Endothelial cell (in vitro differentiated cells): ENCODE measurements at regions not wholly inside any gene's neighbourhood (a gene's known extent, or its start where the extent isn't known, plus 50 kb on each side); places are given as distances from the start of the nearest gene placed in this dataset.

Experiments
- DNase-seq: peaks from one replicate; pipeline ENCODE4 v3.0.0; 2021; ENCODE audit warnings: low spot score
- H3K27ac Mint-ChIP-seq: one replicate; pipeline ENCODE4 v1.8.0; 2021; ENCODE audit warnings: mixed read lengths, inconsistent platforms; ENCODE audit not compliant: unreplicated experiment
- H3K27me3 Mint-ChIP-seq: one replicate; pipeline ENCODE4 v1.8.0; 2021; ENCODE audit warnings: mild to moderate bottlenecking, moderate library complexity, mixed read lengths, inconsistent platforms; ENCODE audit not compliant: unreplicated experiment
- H3K36me3 Mint-ChIP-seq: one replicate; pipeline ENCODE4 v1.8.0; 2021; ENCODE audit warnings: mild to moderate bottlenecking, low read depth, mixed read lengths, inconsistent platforms; ENCODE audit not compliant: unreplicated experiment
- H3K4me1 Mint-ChIP-seq: one replicate; pipeline ENCODE4 v1.8.0; 2021; ENCODE audit warnings: mild to moderate bottlenecking, mixed read lengths, inconsistent platforms; ENCODE audit not compliant: unreplicated experiment
- H3K4me3 Mint-ChIP-seq: one replicate; pipeline ENCODE4 v1.8.0; 2021; ENCODE audit warnings: mild to moderate bottlenecking, mixed read lengths, inconsistent platforms; ENCODE audit not compliant: unreplicated experiment
- H3K9me3 Mint-ChIP-seq: one replicate; pipeline ENCODE4 v1.8.0; 2021; ENCODE audit warnings: mixed read lengths, inconsistent platforms; ENCODE audit not compliant: unreplicated experiment
- CTCF ChIP-seq: fragments of 200-600 bp; sonication (generic); IDR thresholded peaks from one replicate; pipeline ENCODE4 v1.5.0; 2021; ENCODE audit warnings: antibody characterized with exemption; ENCODE audit not compliant: unreplicated experiment

GRCh38 chr9:118422508-118422907 lies 718.3 kb downstream of the TLR4 start:
- no peaks in the 10 kb centered on the region for H3K36me3 Mint-ChIP-seq
- H3K9me3 Mint-ChIP-seq = no peaks in the 10 kb centered on the region
- H3K27me3 Mint-ChIP-seq = no peaks in the 10 kb centered on the region
- H3K27ac Mint-ChIP-seq = no peak overlapping the region
- DNase-seq = no peak
- H3K4me1 Mint-ChIP-seq = no peaks in the 10 kb centered on the region
- TF ChIP-seq CTCF = no peak
- no peak overlapping the region for H3K4me3 Mint-ChIP-seq

GRCh38 chr9:118423021-118423420 lies 718.8 kb downstream of the TLR4 start:
- no peaks in the 10 kb centered on the region for H3K4me1 Mint-ChIP-seq
- H3K27me3 Mint-ChIP-seq = no peaks in the 10 kb centered on the region
- no peak overlapping the region for H3K4me3 Mint-ChIP-seq
- TF ChIP-seq CTCF = no peak
- DNase-seq = no peak
- H3K27ac Mint-ChIP-seq = no peak overlapping the region
- H3K9me3 Mint-ChIP-seq = no peaks in the 10 kb centered on the region
- H3K36me3 Mint-ChIP-seq = no peaks in the 10 kb centered on the region

- no peak overlapping the region for H3K4me3 Mint-ChIP-seq
- TF ChIP-seq CTCF = no peak
- no peak for DNase-seq
- H3K4me1 Mint-ChIP-seq = no peaks in the 10 kb centered on the region
- no peak overlapping the region for H3K27ac Mint-ChIP-seq
- H3K27me3 Mint-ChIP-seq = no peaks in the 10 kb centered on the region
- no peaks in the 10 kb centered on the region for H3K9me3 Mint-ChIP-seq
- no peaks in the 10 kb centered on the region for H3K36me3 Mint-ChIP-seq
Observed at GRCh38 chr9:118423721-118424120, 719.5 kb downstream of the TLR4 start.

- Mint-ChIP-seq H3K4me3 (no peak overlapping the region), H3K36me3 (no peaks in the 10 kb centered on the region), H3K4me1 (no peaks in the 10 kb centered on the region), H3K9me3 (no peaks in the 10 kb centered on the region), H3K27ac (no peak overlapping the region), H3K27me3 (no peaks in the 10 kb centered on the region)
- no peak for DNase-seq
- TF ChIP-seq CTCF = no peak
Observed at GRCh38 chr9:118426772-118427171, 722.6 kb downstream of the TLR4 start.

GRCh38 chr9:118438810-118439209 lies 734.6 kb downstream of the TLR4 start:
- H3K4me3 Mint-ChIP-seq = no peak overlapping the region
- H3K4me1 Mint-ChIP-seq = no peaks in the 10 kb centered on the region
- no peaks in the 10 kb centered on the region for H3K36me3 Mint-ChIP-seq
- H3K27me3 Mint-ChIP-seq = no peaks in the 10 kb centered on the region
- TF ChIP-seq CTCF = no peak
- H3K27ac Mint-ChIP-seq = no peak overlapping the region
- H3K9me3 Mint-ChIP-seq = no peaks in the 10 kb centered on the region
- no peak for DNase-seq
